ENCODE measurements at regions not wholly inside any gene's neighbourhood (a gene's known extent, or its start where the extent isn't known, plus 50 kb on each side); places are given as distances from the start of the nearest gene placed in this dataset.

GRCh38 chr12:18970603-18971002 lies 158.9 kb upstream of the PLEKHA5 start:
- no peak for DNase-seq (ENCODE audit: low spot score)

- no peak for DNase-seq (ENCODE audit: low spot score)
These were observed 157.6 kb upstream of the PLEKHA5 start for GRCh38 chr12:18971932-18972331.

GRCh38 chr12:18975933-18976332 lies 153.6 kb upstream of the PLEKHA5 start:
- DNase-seq (ENCODE audit: low spot score), result peak; percentile 17

DNA sequence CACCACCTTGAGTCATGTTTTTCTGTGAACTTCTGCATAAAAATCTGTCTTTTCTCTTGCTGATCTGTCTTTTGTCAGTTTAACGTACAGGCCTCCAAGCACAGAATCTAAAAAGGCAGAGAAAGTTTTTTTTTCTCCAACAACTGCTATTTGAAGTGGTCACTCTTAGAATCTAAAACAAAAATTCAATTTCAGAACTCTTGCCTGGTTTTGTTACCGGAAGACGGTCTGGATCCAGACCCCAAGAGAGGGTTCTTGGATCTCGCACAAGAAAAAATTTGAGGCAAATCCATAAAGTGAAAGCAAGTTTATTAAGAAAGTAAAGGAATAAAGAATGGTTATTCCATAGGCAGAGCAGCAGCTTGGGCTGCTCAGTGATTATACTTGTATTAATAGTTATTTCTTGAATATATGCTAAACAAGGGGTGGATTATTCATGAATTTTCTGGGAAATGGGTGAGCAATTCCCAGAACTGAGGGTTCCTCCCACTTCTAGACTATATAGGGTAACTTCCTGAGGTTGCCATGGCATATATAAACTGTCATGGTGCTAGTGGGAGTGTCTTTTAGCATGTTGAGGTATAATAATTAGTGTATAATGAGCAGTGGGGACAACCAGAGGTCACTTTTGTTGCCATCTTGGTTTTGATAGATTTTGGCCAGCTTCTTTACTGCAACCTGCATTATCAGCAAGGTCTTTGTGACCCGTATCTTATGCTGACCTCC lies 150.0 kb upstream of the PLEKHA5 start:
- no peak for DNase-seq (ENCODE audit: low spot score)

- no peak for DNase-seq (ENCODE audit: low spot score)
These were observed 147.8 kb upstream of the PLEKHA5 start for GRCh38 chr12:18981732-18982131.

DNA sequence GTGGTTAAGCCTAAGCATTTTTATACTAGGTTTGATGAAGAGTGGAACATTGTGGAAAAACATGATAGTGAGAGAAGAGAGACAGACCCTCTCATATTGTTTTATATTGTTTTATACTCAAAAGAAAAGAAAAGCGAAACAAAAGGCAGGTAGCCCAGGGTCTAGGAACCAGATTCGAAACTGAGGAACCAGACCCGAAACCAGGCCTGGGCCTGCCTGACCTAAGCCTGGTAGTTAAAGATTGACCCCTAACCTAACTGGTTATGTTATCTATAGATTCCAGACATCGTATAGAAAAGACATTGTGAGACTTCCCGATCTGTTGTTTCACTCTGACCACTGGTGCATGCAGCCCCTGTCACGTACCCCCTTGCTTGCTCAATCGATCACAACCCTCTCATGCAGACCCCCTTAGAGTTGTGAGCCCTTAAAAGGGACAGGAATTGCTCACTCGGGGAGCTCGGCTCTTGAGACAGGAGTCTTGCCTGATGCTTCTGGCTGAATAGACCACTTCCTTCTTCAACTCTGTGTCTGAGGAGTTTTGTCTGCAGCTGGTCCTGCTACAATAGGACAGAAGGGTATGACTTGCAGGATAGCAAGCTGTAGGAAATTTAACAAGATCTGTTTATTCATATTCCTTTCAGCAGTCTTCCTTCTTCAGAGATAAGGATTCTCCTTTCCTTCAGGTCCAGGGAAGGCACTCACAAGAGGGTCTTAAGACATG lies 147.1 kb upstream of the PLEKHA5 start:
- DNase-seq (ENCODE audit: low spot score), result no peak

DNA sequence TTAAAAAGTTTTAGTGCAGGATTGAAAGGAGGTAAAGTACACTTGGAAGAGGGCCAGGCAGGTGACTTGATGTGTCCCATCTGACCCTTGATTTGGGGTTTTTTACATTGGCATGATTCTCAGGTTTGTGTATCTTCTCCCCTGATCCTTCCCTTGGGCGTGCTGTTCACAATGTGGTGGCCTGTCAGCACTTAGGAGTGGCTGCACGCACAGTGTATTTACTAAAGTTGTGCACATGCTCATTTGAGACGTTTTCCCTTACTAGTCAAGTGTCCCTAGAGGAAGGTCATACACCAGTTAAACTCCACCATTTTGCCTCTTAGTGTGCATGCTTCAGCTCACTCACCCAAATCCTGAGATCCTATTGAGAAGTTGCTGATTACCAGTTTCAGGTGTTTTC lies 145.7 kb upstream of the PLEKHA5 start:
- no peak for DNase-seq (ENCODE audit: low spot score)

DNA sequence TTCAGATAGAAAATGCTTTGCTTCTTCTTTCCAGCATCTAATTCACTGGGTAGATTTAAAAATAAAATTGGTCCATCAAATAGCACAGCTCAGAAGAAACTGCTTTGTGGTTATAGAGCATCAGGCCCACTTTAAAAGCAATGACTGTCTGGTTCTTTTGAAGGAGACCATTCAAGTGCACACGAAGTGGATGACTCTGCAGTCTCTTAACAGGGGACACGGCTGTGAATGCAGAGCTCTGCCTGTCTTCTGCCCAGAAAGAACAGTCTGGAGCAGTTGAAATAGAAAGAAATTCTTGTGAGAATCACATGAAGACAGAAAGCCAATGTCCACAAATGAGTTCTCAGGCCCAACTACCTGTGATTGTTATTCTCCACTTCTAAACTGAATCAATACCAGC lies 138.7 kb upstream of the PLEKHA5 start:
- no peak for DNase-seq (ENCODE audit: low spot score)

- no peak for DNase-seq (ENCODE audit: low spot score)
These were observed 137.2 kb upstream of the PLEKHA5 start for GRCh38 chr12:18992336-18992735.

- no peak for DNase-seq (ENCODE audit: low spot score)
These were observed 130.9 kb upstream of the PLEKHA5 start for GRCh38 chr12:18998343-18999261.

GRCh38 chr12:19000836-19001235 lies 128.7 kb upstream of the PLEKHA5 start:
- DNase-seq (ENCODE audit: low spot score), result no peak

DNA sequence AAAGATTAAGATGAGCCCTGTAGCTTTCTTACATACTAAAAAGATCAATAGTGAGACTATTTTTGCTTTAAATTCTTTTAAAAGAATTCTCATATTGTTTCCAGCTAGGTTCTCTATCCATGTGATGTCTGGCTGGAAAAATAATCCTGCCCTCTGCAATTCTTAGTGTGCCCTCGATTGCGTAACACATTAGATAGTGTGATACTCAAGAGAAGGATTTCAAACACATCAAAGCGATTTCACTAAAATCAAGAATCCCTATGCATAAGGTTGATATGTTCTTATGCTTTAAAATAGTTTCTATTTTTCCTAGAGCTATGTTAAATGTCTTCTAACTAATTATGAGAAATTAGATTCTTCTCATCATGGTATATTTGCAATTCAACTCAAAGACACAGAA lies 127.3 kb upstream of the PLEKHA5 start:
- no peak for DNase-seq (ENCODE audit: low spot score)

DNA sequence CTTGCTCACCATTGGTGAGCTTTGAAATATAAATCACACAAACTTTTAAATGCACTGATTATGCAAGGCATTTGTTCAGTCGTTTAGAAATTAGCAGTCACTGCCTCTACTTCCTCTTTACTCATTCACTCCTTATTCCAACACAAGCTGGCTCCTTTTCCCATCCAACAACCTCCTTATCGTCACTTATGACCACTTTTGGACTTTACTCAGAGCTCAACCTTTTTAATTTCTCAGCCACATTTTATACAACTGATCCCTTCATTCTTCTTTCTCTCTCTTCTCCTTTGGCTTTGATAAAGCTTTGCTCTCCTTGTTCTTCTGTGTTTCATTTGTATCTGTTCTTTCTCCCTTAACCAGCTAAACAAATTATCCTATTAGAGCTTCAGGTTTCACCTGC lies 126.4 kb upstream of the PLEKHA5 start:
- no peak for DNase-seq (ENCODE audit: low spot score)

GRCh38 chr12:19003987-19004619 lies 125.4 kb upstream of the PLEKHA5 start:
- no peak for DNase-seq (ENCODE audit: low spot score)

DNA sequence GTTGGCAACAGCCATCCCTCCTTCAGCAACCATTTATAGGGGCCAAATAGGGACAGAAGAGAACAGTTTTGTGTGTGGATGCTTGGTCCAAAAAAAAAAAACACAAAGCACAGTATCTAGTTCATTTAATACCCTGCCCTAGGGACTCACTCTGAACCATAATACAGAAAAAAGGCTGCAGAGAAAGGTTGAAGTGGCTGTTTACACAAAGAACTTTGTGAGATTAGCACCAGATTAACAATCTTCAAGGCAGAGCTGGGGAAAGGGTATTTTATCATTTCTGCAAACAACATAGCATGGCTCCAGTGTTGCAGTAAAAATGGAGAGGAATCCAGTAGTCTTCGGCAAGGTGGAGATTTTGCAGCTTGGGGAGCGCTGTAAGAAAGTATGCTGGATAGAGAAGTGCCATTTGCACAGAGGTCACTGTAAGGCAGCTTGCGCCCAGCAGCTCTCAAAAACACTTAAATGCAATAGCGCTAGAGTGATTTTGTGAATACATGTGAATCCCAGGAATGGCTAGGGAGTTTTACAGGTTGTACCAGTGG lies 124.2 kb upstream of the PLEKHA5 start:
- no peak for DNase-seq (ENCODE audit: low spot score)

GRCh38 chr12:19006626-19007137 lies 122.9 kb upstream of the PLEKHA5 start:
- DNase-seq (ENCODE audit: low spot score), result no peak

DNA sequence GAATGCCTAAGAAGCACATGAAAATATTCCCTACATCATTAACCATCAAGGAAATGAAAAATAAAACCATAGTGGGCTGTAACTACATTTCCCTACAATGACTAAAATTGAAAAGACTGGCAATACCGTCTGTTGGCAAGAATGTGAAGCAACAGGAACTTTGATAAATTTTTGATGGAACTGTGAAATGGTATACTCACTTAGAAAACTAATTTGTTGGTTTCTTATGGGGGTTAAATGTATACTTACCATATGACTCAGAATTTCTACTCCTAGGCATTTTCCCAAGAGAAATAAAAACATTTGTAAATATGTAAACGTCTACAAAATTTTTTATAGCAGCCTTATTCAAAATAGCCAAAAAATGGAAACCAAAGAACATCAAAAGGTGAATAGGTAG lies 121.4 kb upstream of the PLEKHA5 start:
- DNase-seq (ENCODE audit: low spot score), result no peak

- DNase-seq (ENCODE audit: low spot score), result no peak
These were observed 119.4 kb upstream of the PLEKHA5 start for GRCh38 chr12:19010087-19010486.

- no peak for DNase-seq (ENCODE audit: low spot score)
These were observed 118.8 kb upstream of the PLEKHA5 start for GRCh38 chr12:19010726-19011125.

DNA sequence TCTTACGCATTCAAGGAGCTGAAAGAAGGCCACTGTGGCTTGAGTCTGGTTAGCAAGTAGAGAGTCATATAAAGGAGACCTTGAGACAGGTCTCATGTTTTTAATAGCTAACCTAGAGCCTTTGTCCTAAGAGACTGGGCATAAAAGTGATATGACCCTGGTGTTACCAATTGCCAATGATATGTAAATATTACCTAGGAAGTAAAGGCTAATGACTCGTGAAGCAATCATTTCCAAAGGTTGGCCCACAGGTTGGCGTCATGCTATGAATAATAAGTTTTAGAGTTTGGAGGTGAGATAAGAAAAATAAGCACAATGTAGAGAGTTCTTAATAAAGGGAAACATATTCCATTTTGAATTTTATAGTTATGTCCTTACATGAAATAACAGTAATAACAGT lies 116.6 kb upstream of the PLEKHA5 start:
- DNase-seq (ENCODE audit: low spot score), result no peak

GRCh38 chr12:19014240-19014639 lies 115.3 kb upstream of the PLEKHA5 start:
- no peak for DNase-seq (ENCODE audit: low spot score)

DNA sequence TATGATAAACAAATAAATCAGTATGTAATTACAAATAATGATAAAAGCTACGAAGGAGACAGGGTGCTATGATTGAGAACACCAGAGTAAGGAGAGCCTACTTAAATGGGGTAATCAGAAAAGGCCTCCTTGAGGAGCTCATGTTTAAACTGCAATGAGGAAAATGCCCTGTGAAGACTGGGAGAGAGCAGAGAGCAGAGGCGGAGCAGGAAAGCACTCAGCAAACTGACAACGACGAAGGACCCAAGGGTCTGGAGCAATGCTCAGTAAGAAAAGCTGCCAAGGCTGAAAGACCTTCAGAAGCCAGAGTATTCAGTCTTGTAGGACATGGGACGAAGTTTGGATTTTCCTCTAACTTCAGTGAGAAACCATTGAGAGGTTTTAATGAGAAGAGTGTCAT lies 114.2 kb upstream of the PLEKHA5 start:
- no peak for DNase-seq (ENCODE audit: low spot score)
